ENCODE measurements at regions not wholly inside any gene's neighbourhood (a gene's known extent, or its start where the extent isn't known, plus 50 kb on each side); places are given as distances from the start of the nearest gene placed in this dataset.

DNA sequence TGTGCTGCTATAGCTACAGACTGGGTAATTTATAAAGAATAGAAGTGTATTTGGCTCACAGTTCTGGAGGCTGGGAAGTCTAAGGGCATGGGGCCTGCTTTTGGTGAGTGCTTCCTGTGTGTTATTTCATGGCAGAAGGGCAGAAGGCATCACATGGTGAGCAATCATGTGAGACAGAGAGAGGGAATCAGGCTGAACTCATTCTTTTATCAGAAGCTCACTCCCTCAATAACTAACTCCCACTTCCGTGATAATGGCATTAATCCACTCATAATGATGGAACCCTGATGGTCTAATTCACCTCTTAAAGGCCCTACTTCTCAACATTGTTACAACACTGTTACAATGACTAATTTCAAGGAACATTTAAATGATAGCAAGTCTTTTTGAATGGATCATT, 129.4 kb downstream of the FAT4 start:
- TF ChIP-seq GABPA (IDR thresholded peaks at IDR 0.05; ENCODE audit: low read depth), result no peak
- TF ChIP-seq, protein P1, sequence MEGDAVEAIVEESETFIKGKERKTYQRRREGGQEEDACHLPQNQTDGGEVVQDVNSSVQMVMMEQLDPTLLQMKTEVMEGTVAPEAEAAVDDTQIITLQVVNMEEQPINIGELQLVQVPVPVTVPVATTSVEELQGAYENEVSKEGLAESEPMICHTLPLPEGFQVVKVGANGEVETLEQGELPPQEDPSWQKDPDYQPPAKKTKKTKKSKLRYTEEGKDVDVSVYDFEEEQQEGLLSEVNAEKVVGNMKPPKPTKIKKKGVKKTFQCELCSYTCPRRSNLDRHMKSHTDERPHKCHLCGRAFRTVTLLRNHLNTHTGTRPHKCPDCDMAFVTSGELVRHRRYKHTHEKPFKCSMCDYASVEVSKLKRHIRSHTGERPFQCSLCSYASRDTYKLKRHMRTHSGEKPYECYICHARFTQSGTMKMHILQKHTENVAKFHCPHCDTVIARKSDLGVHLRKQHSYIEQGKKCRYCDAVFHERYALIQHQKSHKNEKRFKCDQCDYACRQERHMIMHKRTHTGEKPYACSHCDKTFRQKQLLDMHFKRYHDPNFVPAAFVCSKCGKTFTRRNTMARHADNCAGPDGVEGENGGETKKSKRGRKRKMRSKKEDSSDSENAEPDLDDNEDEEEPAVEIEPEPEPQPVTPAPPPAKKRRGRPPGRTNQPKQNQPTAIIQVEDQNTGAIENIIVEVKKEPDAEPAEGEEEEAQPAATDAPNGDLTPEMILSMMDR (IDR thresholded peaks at IDR 0.05; ENCODE audit: insufficient read depth, low read length), result no peak
- no peak for TF ChIP-seq POLR2AphosphoS5 (IDR thresholded peaks at IDR 0.05; ENCODE audit: low read depth)

Measured in HL-60 (cell line).